Lower lobe of right lung (tissue), 2 donors: ENCODE measurements at regions not wholly inside any gene's neighbourhood (a gene's known extent, or its start where the extent isn't known, plus 50 kb on each side); places are given as distances from the start of the nearest gene placed in this dataset.

Experiments used
- ATAC-seq, 2 donors: fragments of 200-7000 bp; cut with Tn5 transposase; one replicate each; pipeline ENCODE4 v1.9.1; 2020 to 2022; ENCODE audit warnings: mild to moderate bottlenecking in 2 of 2, moderate library complexity in 2 of 2
- DNase-seq: peaks from one replicate; pipeline ENCODE4 v3.0.0-alpha.2; 2020
- H3K27ac ChIP-seq: fragments of 200-600 bp; one replicate; pipeline ENCODE4 v1.8.0; 2022
- H3K27me3 ChIP-seq: fragments of 200-600 bp; one replicate; pipeline ENCODE4 v1.8.0; 2022; ENCODE audit warnings: low read depth
- H3K36me3 ChIP-seq: fragments of 200-600 bp; one replicate; pipeline ENCODE4 v1.8.0; 2022; ENCODE audit warnings: mild to moderate bottlenecking
- H3K4me1 ChIP-seq: fragments of 200-600 bp; one replicate; pipeline ENCODE4 v1.8.0; 2022
- H3K4me3 ChIP-seq: fragments of 200-600 bp; one replicate; pipeline ENCODE4 v1.8.0; 2022; ENCODE audit warnings: mild to moderate bottlenecking
- H3K9me3 ChIP-seq: fragments of 200-600 bp; one replicate; pipeline ENCODE4 v1.8.0; 2022
- intact Hi-C: fragments of 100-400 bp; cut with DNase I; formaldehyde crosslinking; loops from one replicate; pipeline ENCODE4 v1.11.0; 2022
- TF ChIP-seq, protein P1 (sequence below): fragments of 200-600 bp; IDR thresholded peaks from one replicate; pipeline ENCODE4 v1.8.0; 2022; ENCODE audit warnings: antibody characterized with exemption, mild to moderate bottlenecking
- donor health status: DM: no; HTN: yes; CAD: no; lungs with severe emphysema.

DNA sequence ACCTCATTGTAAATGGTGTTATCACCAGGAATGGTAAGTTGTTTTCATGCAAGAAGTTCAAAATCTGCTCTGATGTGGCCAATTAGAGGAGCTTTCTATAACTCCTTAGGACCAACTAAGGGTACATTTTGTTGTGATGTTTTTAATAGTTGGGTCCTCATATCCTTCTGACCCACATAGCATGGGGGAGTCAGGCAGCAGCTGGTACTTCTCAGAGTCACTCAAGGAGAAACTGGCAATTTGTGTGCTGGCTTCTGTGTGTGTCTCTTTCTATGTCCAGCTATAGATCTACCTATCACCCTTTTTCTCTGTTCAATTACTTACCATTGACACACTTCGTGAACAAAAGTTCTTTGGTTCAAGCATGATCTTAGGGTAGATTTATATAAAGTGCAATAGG, 194.3 kb upstream of the TENM3 start:
- DNase-seq (no peak), ATAC-seq (no peak)
- no peak overlapping the region for H3K27ac ChIP-seq

DNA sequence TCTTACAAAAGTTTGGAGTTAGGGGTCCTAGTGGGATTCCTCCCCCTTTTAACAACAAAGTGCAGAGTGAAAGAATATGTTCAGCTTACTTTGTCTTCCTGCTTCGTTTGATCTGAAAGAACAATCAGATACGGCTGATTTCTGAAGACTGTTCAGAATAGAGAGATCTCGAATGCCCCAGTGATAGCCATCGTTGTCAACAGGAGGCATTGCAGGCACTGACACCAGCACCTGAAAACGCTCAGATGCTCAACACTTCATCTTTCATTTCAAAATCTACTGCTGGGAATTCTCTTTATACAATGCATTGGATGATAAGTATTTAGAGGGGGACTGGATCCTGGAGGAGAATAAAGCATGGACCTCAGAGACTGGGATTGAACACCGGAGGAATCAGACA, 186.3 kb upstream of the TENM3 start:
- intact Hi-C loops: no loop called here
- H3K4me1 ChIP-seq: no peaks in the 10 kb centered on the region
- no peak overlapping the region for H3K27ac ChIP-seq
- H3K36me3 ChIP-seq: no peaks in the 10 kb centered on the region
- no peaks in the 10 kb centered on the region for H3K9me3 ChIP-seq
- no peaks in the 10 kb centered on the region for H3K27me3 ChIP-seq
- DNase-seq (no peak), ATAC-seq (no peak)
- H3K4me3 ChIP-seq: no peak overlapping the region
- TF ChIP-seq, protein P1, sequence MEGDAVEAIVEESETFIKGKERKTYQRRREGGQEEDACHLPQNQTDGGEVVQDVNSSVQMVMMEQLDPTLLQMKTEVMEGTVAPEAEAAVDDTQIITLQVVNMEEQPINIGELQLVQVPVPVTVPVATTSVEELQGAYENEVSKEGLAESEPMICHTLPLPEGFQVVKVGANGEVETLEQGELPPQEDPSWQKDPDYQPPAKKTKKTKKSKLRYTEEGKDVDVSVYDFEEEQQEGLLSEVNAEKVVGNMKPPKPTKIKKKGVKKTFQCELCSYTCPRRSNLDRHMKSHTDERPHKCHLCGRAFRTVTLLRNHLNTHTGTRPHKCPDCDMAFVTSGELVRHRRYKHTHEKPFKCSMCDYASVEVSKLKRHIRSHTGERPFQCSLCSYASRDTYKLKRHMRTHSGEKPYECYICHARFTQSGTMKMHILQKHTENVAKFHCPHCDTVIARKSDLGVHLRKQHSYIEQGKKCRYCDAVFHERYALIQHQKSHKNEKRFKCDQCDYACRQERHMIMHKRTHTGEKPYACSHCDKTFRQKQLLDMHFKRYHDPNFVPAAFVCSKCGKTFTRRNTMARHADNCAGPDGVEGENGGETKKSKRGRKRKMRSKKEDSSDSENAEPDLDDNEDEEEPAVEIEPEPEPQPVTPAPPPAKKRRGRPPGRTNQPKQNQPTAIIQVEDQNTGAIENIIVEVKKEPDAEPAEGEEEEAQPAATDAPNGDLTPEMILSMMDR: no peak

More for the DNA sequence above, 194.3 kb upstream of the TENM3 start:
- Histone ChIP-seq H3K27me3 (no peaks in the 10 kb centered on the region), H3K4me1 (no peaks in the 10 kb centered on the region), H3K36me3 (no peaks in the 10 kb centered on the region), H3K9me3 (no peaks in the 10 kb centered on the region), H3K4me3 (no peak overlapping the region)
- intact Hi-C loops: no loop called here
- TF ChIP-seq, protein P1: no peak

DNA sequence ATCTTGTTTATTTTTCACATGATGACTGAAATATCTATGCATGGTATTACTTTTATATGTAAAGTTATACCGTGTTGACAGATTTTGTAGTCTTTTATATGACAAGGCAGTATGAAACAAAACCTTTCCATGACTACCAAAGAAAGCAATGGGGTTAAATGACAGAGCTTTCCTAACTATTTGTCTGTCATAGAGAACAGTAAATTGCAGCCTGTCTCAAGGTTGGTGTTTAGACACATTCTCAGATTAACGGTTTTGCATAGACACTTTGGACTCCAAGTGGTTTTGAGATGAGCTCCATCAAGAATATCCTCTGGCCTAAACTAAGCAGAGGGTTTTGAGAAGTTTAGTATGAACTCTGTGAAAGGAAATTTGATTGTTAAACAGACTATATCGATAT, 180.7 kb upstream of the TENM3 start:
- DNase-seq (no peak), ATAC-seq (no peak)
- Histone ChIP-seq H3K27ac (no peak overlapping the region), H3K27me3 (no peaks in the 10 kb centered on the region), H3K9me3 (no peaks in the 10 kb centered on the region), H3K4me3 (no peak overlapping the region), H3K4me1 (no peaks in the 10 kb centered on the region), H3K36me3 (no peaks in the 10 kb centered on the region)
- intact Hi-C loops: no loop called here
- TF ChIP-seq, protein P1: no peak

DNA sequence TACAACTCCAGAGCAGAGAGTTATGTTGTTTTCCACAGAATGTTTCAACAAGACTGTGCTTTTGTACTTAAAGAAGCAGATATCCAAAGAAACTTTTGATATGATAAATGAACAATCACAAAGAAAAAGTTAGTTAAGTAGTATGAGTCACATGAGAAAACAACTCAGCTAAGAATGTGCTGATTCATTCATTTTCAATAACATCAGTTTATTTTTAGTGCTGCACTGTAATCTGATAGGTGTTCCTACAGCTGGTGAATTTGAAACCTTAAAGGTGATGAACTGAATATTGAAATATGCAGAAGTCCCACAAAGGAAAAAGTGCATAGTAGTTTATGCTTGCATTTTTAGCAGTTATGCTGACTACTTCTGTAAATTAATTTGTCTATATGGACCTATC, 180.3 kb upstream of the TENM3 start:
- no peak for ATAC-seq
- intact Hi-C loops: no loop called here

DNA sequence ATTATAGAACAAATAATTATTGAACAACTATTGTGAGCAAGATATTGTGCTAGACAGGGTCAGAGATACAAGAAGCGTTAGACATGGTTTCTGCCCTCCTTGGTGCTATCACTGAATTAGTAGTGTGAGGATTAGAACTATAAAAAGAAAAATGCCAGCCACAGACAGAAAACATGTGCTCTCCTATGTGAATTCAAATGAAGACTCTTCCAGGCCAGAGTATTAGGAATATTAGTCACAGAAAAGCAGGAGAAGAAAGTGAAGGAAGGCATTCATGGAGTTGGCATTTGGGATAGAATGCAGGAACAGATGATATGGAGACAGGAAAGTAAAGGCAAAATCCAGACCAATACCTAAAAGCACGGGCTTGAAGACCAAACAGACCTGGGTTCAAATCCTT, 179.6 kb upstream of the TENM3 start:
- TF ChIP-seq, protein P1: no peak
- DNase-seq (no peak), ATAC-seq (no peak)
- Histone ChIP-seq H3K4me1 (no peaks in the 10 kb centered on the region), H3K27ac (no peak overlapping the region), H3K4me3 (no peak overlapping the region), H3K36me3 (no peaks in the 10 kb centered on the region), H3K27me3 (no peaks in the 10 kb centered on the region), H3K9me3 (no peaks in the 10 kb centered on the region)
- intact Hi-C loops: no loop called here

More for the DNA sequence above, 180.3 kb upstream of the TENM3 start:
- H3K27ac ChIP-seq: no peak overlapping the region
- H3K4me1 ChIP-seq: no peaks in the 10 kb centered on the region
- H3K9me3 ChIP-seq: no peaks in the 10 kb centered on the region
- no peak for DNase-seq
- TF ChIP-seq, protein P1: no peak
- no peaks in the 10 kb centered on the region for H3K36me3 ChIP-seq
- no peaks in the 10 kb centered on the region for H3K27me3 ChIP-seq
- no peak overlapping the region for H3K4me3 ChIP-seq

DNA sequence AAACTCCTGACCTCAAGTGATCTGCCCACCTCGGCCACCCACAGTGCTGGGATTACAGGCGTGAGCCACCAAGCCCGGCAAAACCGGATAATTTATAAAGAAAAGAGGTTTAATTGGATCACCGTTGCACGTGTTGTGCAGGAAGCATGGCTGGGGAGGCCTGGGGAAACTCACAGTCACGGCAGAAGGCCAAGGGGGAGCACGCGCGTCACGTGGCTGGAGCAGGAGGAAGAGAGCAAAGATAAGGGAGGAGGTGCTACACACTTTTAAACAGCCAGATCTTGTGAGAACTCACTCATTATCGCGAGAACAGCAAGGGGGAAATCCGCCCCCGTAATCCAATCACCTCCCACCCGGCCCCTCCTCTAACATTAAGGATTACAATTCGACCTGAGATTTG, 177.9 kb upstream of the TENM3 start:
- Histone ChIP-seq H3K4me1 (no peaks in the 10 kb centered on the region), H3K4me3 (no peak overlapping the region), H3K9me3 (no peaks in the 10 kb centered on the region), H3K27me3 (no peaks in the 10 kb centered on the region), H3K36me3 (no peaks in the 10 kb centered on the region), H3K27ac (no peak overlapping the region)
- ATAC-seq (no peak), DNase-seq (no peak)
- intact Hi-C loops: no loop called here
- TF ChIP-seq, protein P1: no peak
